GM12872 (cell line): ENCODE measurements at regions not wholly inside any gene's neighbourhood (a gene's known extent, or its start where the extent isn't known, plus 50 kb on each side); places are given as distances from the start of the nearest gene placed in this dataset.

ENCODE experiments used
- CTCF ChIP-seq: IDR thresholded peaks from 3 replicates; pipeline ENCODE4 v1.5.1; 2011; ENCODE audit warnings: low read depth, mild to moderate bottlenecking, low read length, moderate library complexity; ENCODE audit not compliant: insufficient read depth

DNA sequence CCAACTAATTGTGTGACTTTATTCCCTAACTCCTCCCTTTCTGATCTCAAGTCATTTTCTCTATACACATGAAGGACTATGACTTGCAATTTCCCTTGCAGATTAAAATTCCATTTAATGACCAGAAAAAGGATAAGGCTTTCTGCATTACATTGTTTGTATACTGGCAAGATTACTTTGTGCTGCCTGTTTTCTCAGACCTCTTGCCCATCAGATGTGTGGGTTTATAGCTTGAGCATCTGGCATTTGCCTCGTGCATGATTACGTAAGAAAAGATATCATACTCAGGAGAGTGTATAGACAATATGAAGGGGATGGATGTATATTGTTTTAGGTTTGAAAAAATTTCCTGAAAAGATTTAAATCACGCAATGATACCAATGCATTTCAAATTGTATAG is 593.8 kb upstream of the SLIT2 start:
- no peak for TF ChIP-seq CTCF

DNA sequence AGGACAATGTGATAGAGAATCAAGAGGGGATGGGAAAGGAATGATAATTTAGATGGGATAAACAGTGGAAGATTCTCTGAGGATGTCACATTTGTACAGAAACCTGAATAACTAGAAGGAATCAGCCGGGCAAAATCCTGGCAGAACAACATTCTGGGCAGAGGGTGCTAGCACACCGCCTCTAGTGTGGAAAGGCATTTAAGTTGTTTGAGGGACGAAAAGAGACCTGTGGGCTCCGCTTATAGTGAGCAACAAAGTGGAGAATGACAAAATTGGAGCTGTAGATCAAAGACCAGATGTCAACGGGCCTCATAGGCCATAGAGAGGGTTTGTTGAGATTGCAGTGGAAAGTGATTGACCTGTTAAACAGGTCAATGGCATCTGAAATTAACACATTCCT is 596.0 kb upstream of the SLIT2 start:
- no peak for TF ChIP-seq CTCF

- no peak for TF ChIP-seq CTCF
These were observed 600.5 kb upstream of the SLIT2 start for GRCh38 chr4:19650903-19651864.

GRCh38 chr4:19645589-19645988 is 606.1 kb upstream of the SLIT2 start:
- no peak for TF ChIP-seq CTCF

- TF ChIP-seq CTCF, result no peak
These were observed 615.3 kb upstream of the SLIT2 start for GRCh38 chr4:19636451-19636850.

DNA sequence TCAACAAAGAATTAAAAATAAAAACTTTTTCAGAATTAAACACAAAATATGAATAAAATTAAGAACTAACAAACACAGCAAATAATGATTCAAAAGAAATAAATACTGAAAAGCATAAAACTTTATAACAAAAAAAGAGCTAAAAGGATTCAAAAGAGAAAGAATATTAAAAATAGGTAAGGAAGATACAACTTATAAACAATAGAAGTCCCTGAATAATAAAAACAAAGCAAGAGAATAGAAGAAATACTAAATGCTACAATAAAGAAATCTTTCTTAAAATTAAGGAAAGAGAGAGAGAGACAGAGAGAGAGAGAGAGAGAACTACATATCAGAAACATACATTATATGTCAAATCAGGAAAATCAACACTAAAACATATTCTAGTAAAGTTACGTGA is 619.9 kb upstream of the SLIT2 start:
- no peak for TF ChIP-seq CTCF

GRCh38 chr4:19623866-19624265 is 627.8 kb upstream of the SLIT2 start:
- no peak for TF ChIP-seq CTCF
